ENCODE measurements at regions not wholly inside any gene's neighbourhood (a gene's known extent, or its start where the extent isn't known, plus 50 kb on each side); places are given as distances from the start of the nearest gene placed in this dataset.

DNA sequence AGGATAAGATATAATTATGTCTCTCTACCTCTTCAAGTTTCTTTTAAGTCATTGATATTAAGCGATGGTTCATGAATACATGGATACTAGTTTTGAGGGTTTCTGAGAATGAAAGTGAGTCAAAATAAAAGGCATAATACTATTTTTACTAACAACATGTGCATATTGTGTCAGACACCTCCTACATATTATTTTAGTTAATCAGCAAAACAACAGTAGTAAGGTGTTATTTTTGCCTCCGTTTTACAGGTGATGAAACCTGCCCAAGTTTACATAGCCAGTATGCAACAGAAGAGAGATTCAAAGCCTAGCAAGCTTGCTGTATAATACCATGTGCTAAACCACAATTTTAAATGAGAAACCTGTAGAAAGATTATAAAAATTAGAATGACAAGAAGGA, 544.1 kb downstream of the EPHA5 start:
- DNase-seq (ENCODE audit: extremely low read depth, low read depth) = no peak
- TF ChIP-seq, protein P1, sequence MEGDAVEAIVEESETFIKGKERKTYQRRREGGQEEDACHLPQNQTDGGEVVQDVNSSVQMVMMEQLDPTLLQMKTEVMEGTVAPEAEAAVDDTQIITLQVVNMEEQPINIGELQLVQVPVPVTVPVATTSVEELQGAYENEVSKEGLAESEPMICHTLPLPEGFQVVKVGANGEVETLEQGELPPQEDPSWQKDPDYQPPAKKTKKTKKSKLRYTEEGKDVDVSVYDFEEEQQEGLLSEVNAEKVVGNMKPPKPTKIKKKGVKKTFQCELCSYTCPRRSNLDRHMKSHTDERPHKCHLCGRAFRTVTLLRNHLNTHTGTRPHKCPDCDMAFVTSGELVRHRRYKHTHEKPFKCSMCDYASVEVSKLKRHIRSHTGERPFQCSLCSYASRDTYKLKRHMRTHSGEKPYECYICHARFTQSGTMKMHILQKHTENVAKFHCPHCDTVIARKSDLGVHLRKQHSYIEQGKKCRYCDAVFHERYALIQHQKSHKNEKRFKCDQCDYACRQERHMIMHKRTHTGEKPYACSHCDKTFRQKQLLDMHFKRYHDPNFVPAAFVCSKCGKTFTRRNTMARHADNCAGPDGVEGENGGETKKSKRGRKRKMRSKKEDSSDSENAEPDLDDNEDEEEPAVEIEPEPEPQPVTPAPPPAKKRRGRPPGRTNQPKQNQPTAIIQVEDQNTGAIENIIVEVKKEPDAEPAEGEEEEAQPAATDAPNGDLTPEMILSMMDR (IDR thresholded peaks at IDR 0.05; ENCODE audit: low read depth, low read length) = no peak

GRCh38 chr4:65120287-65120686, 550.0 kb downstream of the EPHA5 start:
- DNase-seq (ENCODE audit: extremely low read depth, low read depth) = no peak
- TF ChIP-seq, protein P1 (IDR thresholded peaks at IDR 0.05; ENCODE audit: low read depth, low read length) = no peak

DNA sequence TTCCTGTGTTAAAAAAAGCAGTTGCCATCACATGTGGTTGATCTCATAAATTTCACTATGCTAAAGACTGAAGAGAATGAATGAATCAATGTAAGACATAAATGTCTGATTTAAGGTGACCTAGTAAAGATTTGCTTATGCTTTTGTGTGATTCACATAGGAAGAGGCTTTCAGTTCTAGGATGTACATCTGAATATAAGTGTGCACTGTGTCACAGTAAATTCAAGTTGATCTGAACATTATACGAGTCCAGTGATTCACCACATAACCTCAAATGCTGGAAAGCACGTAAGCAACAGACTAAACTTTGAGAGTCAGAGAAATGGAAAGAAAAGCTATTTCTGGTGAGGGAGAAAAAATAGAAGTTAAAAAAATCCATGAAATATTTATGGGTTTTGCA, 567.9 kb downstream of the EPHA5 start:
- no peak for DNase-seq (ENCODE audit: extremely low read depth, low read depth)
- TF ChIP-seq, protein P1 (IDR thresholded peaks at IDR 0.05; ENCODE audit: low read depth, low read length) = no peak

GRCh38 chr4:65096630-65097029, 573.7 kb downstream of the EPHA5 start:
- TF ChIP-seq, protein P1 (IDR thresholded peaks at IDR 0.05; ENCODE audit: low read depth, low read length) = no peak
- DNase-seq (ENCODE audit: extremely low read depth, low read depth) = no peak

- TF ChIP-seq, protein P1 (IDR thresholded peaks at IDR 0.05; ENCODE audit: low read depth, low read length) = no peak
- no peak for DNase-seq (ENCODE audit: extremely low read depth, low read depth)
Observed at GRCh38 chr4:65089666-65090065, 580.6 kb downstream of the EPHA5 start.

- TF ChIP-seq, protein P1 (IDR thresholded peaks at IDR 0.05; ENCODE audit: low read depth, low read length) = no peak
- DNase-seq (ENCODE audit: extremely low read depth, low read depth) = no peak
Observed at GRCh38 chr4:65083076-65083475, 587.2 kb downstream of the EPHA5 start.

DNA sequence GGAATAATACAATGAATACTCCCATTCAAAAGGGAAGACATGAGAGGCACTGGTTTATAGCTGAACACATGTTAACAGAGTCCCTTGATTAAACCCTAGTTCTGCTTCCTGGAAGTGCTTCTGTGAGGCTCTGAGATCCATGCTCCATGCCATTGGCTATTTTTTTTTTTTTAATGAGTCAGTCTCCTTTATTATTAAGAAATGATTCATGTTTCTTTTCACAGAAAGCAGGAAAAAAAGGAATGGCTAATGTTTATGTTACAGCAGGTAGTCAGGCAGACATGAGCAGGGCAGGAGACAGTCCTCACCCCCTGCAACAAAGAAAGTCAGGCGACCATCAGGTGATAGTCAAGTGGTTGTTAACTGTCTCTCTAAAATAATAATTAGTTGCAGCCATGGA, 598.7 kb downstream of the EPHA5 start:
- TF ChIP-seq, protein P1 (IDR thresholded peaks at IDR 0.05; ENCODE audit: low read depth, low read length) = no peak
- DNase-seq (ENCODE audit: extremely low read depth, low read depth) = no peak
